HG02678 (cell line): ENCODE measurements at regions not wholly inside any gene's neighbourhood (a gene's known extent, or its start where the extent isn't known, plus 50 kb on each side); places are given as distances from the start of the nearest gene placed in this dataset.
A peak's percentile ranks its signal among the peaks of the same experiment; 100 is the strongest.

ENCODE experiments used
- ATAC-seq: cut with Tn5 transposase; IDR thresholded peaks from one replicate; pipeline ENCODE4 v1.9.1; 2021; ENCODE audit warnings: mild to moderate bottlenecking, moderate library complexity; ENCODE audit not compliant: unreplicated experiment

DNA sequence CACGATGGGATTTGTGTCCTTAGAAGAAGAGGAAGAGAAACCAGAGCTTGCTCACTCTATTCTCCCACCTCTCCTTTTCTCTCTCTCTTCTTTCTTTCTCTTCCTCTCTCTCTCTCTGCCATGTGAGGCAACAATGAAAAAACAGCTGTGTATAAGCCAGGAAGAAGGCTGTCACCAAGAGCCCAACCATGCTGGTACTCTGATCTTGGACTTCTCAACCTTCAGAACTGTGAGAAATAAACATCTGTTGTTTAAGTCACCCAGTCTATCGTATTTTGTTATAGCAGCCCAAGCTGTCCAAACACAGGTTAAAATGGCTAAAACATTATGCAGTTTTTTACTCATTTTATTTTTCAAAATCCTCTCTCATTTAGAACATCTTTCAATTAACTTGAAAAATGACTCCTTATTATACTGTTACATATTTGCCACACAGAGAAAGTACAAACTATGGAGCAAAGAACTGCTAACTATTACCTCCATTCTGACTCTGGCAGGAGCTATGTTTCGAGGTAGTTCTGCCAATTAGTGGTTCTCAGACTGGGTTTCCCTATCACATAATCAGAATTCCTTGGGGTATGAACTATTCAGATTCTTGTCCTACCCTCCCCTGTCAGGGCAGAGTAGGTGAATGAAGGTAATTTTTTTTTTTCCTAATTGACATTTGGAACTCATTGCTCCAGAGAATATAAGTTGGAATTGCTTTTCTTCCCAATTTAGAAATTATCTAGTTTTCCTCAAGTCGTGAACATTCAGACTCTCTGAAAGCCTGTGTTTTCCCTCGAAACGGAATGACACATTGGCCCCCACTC, 434.6 kb downstream of the ENC1 start:
- no peak for ATAC-seq

DNA sequence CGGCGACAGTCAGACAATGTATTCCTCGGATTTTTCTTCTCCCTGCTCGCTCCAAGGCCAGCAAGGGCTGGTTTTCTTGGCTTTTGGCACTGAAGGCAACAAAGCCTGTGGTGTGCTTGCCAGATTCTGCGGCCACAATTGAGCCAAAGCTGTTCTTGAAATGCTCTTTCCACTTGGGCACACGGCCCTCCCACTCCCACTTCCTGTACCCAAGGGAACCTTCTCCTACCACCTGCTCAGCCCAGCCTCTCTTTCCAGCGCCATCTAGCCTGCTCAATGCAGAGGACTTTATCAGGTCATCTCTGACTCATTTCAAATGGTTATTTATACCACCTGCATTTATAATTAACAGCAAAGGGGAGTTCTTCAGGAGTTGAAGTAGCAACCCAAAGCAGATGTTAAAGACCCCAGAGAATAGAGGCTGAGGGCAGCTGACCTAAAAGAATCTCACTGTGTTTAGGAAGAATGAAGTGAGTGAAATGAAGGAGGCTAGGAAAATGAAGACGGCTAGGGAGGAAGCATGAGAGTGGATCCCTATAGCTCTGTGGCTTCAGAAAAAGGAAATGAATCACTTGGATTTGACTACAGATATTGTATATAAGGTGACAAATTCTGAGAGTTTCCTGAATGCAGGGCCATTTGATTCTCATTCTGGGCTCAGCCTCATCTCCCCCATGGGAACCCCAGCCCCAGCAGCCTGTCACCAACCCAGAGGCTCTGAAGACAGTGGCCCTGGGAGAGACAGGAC, 439.0 kb downstream of the ENC1 start:
- ATAC-seq = peak; percentile 61

DNA sequence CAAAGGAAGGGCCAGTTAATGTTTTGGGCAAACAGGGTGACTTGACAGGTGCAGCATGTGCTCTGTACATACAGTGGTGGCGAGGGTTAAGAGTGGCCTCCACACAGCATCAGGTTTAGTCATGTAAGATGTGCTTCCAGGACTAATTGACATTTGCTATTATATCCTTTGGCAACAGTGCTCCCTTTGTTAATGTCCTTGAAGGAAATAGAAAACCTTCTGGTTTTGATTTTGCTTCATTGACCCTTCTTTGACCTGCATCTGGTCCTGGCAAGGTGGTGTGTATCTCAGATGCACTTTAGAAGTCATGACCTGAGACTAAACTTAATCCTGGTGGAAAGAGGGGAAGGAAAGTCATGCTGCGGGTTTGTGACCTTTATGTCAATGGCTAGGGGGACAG, 440.0 kb downstream of the ENC1 start:
- ATAC-seq = no peak

DNA sequence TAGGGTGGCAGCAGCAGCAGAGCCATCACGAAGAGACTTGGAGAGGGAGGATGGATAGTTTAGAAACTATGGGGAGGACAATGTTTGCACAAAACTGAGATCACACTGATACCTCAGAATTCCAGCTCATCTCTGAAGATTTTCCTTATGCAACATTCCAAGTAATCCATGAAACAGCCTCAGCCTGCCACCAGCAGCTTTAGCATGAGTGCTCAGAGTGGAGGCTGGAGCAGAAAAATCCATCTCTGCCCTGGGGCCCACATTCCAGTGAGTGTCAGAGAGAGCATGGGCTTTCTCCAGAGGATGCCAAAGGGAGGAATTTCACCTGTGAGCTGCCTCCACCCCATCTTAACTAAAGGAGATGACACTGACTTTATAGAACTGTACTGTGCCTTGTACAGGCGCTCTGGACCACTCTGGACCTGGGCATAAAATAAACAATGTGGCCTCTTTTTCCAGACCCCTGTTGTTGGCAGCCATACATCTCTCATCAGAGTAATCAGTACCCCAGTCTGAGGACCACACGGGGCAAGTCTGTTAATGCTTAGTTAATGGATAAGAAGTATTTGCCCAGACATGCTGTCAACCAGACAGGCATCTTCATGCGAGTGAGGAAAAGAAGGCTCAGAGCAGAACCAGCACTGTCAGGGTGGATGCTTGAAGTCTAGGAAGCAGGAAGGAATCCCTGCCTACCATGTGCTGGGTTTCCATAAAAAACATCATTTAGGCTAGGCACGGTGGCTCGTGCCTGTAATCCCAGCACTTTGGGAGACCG, 440.9 kb downstream of the ENC1 start:
- ATAC-seq = no peak

DNA sequence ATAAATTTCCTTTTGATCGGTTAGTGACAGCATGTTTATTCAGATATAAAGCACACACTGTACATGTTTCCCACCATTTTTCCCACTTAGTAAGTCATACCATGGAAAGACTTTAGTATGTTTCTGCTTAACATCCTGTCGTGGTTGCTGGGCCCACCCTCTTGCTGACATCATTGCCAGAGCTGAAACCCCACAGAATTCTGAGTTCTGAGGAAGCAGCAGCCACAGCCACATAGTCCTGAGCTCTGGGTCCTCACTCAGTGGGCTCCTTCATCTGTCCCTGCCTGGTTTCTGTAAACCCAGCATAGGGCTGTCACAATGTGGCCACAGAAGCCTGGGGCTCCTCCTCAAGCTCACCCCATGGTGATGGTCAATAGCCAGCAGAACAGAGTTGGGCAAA, 441.5 kb downstream of the ENC1 start:
- ATAC-seq = peak; percentile 39

DNA sequence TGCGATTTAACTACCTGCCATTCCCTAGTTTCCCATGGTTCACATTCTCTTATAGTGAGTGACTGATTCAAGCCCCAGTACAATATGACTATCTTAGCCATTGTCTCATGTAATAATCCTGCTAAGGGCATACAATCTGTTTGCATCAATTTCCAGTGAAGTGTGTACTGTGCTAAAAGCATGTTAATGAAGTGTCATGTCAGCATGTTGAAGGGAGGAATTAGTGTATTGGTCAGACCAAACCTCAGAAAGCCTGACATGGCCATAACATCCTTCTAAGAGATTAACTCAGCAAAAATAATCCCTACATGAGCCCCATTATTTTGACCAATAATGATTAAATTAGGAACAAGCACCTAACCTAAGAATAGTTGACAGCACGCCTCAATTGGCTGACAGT, 442.4 kb downstream of the ENC1 start:
- no peak for ATAC-seq

DNA sequence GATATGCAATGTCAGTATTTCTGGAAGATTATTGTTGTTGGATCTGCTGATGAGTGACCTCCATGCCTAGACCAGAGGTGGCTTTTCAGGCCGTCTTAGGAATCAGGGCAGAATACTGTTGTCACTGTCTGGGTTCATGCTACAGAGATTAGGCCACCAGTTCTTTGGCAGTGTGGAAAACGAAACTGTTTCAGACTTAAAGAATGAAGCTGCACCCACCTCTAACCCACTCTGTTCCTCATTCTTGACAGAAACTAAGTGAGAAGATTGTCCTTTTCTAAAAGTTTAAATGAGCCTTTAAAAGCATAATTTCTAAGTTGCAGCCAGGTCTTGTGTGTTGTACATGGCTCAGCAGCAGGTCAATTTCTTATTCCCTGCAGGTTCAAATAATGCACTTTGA, 444.3 kb downstream of the ENC1 start:
- ATAC-seq = peak; percentile 79

DNA sequence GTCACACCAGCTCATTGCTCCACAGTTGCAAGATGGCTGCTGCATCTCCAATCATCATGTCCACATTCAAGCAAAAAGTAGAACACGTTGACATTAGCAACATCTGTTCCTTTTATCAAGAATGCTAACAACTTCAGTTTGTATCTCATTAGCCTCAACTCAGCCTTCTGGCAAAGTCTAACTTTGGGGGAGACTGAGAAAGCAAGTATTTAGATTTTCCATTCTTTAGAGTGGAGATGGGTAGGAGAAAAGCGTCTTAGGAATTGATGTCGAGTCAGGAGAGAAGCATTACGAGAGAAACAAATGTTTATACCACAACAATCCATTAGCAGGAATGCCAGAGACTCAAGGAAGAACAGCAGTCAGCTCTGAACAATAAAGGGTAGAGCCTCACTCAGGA, 446.3 kb downstream of the ENC1 start:
- no peak for ATAC-seq

DNA sequence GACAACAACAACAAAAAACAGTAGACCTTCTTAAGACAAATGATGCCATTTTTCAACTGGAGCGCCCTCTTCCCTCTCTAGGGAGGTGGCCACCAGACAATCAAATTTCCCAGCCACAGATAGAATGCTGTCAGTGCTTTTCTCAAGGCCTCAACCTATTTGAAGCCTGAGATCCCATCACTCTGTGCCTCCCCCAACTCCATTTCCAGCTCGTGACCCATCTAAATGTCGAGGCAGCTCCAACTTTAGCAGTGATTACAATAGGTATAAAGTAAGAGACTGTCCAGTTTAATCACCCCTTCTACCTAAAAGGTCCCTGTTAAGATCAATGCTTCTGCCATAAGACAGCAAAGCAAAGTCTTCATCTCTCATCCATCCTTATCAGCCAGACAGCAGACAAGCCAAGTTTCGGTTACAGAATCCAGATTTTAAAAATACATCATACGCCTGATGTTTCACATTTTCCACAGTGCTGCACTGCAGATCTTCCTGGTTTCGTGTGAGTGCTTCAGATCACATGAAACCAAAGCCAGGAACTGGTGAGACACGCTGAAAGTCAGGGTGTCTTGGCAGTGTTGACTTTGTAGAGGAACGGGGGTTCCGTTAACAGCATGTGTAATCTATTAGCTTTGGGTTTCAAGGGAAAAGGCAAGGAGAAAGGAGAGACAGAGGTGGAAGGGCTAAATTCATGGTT, 447.8 kb downstream of the ENC1 start:
- no peak for ATAC-seq

DNA sequence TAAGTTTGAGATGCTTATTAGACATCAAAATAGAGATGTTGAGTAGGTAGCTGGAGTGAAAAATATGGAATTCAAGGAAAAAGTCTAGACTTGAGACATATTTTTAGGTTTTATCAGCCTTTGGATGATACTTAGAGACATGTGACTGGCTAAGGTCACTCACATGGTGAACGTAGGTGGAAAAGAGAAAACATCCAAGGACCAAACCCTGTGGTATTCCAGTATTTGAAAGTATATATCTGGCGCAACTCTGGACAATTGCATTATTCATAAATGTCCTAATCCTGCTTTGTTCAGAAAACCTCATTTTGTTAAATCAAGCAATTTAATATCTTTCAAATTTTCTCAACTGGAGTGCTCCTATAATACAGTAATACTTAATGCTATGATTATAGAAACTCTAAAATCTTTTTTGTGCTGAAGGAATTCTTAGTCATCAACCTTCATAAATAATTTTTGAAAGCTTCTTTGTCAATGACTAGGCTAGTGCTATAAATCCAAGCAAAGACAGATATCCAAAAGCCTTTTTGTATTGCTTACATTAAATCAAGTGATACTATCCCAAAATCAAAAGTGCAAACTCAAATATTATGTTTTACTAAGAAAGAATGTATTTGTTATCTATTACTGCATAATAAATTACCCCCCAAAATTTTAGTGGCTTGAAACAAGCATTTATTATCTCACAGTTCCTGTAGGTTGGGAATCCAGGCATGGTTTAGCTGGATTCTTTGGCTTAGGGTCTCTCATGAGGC, 452.0 kb downstream of the ENC1 start:
- no peak for ATAC-seq

DNA sequence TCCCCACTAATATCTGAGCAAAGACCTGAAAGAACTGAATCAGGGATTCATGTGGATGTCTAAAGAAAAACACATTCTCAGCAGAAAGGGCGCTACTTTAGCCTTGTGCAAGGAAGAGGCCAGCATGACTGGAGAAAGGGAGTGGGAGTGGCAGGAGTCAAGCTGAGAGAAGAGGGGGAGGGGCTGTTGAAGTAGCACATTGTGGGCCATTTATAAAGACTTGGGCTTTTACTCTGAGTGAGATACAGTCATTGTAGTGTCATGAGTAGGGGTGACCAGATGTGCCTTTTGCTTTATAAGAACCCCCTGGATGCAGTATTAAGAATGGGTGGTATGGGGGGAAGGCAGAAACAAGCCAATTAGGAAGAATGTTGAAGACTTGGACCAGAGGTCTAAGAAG, 452.8 kb downstream of the ENC1 start:
- ATAC-seq = no peak

DNA sequence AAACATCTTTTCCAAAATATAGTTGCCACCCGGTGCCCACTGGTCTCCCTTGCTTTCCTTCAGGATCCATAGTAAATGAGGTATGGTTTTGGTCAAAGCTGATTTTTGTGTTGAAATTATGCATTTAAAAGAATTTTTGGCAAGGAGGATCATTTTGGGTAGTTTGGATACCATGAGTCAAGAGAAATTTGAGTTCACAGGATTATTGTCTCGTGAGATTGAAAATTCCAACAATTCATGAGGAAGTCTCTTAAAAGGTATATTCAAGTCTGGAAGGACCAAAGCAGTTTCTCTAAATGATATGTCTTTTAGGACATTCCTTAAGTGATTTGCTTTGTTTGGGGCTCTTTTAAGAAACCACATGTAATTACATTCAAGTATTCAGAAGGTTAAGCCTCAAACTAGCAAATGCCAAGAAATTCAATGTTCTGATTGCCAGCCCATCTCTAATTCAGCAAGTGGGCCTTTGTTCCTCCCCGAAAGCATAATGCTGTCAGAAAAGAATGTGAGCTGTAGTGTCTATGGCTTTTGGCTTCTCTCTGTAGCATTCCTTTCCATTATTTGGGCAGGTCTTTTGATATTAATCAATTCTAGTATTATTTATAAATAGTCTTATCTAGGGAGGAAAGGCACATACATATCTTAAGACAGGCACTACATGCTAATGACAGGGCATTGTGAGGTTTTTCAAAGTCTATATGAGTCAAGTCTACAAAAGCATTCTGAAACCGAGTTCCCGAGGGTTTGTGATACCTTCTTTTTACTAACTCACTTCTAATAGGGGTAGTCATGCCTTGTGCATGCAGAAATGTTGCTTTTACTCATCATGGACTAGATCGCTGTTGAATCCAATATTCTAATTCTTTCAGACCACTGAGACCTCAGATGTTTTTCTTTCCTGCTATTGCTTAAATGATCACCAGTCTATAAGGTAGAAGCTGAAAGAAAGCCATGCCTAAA, 453.9 kb downstream of the ENC1 start:
- ATAC-seq = no peak

DNA sequence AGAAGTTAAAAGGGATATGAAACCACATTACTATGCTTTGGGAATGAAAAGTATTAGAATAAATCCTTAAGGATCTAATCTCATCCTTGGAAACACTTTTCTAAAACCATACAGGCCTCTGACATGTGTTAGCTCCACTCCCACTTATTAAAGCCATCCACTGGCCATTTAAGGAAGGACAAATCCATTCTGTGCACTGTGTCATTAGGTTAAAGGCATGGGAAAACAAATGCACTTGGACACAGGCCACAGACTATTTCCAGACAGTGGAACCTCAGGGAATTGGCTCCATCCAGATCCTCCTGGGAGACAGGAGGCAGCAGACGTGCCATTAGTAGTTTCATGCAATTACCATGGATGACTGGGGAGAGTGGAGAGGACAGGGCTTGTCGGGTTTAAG, 454.9 kb downstream of the ENC1 start:
- no peak for ATAC-seq

DNA sequence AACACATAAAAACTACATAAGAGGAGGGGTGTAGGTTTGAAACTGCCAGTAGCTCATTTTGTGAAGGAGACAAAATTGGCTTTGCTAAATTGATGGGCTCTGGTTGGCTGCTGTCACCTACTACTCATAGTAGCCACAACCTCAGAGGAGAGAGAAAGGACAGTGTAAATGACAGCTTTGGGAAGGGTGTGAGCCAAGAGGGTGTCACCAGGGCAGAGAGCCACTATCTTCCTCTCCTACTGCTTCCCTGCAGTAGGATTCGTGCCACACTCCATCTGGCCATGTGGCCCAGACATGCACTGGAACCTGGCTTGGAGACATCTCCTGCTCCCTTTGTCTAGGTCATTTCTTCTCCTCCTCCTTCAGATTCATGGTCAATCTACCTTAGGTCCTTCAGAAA, 455.9 kb downstream of the ENC1 start:
- no peak for ATAC-seq

DNA sequence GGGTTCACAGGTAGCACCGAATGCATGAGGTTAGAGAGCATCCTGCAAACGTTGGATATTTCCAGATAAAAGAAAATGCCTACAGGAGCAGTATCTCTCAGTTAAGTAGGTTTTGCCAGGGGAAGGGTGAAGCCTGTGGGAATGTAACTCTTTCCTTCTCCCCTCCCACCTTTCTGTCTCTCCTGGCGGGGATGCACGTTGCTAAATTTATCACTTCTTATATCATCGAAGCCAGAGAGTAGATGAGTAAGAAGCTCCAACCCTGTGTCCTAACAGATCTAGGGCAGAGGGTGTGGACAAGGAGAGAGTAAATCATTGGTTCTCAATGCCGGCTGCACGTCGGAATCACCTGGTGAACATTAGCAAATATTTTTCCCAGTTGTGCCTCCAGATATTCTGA, 457.5 kb downstream of the ENC1 start:
- ATAC-seq = no peak

DNA sequence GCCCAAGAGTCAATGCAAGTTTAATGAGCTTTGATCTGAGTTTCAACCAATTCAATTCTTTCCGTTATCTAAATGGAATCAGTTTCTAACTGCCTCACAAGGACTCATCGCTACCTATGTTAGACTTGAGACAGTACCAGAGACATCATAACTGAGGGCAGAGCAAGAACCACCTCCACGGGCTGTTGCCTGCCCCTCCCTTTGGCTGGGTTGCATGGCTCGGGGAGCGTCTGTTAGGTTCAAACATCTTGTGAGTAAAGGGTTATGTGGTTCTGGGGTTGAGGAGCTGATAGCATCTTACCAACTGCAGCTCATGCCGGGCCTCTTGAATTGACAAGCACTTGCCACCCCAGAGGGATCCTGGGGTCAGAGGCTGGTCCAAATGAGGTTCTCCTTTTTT, 457.9 kb downstream of the ENC1 start:
- no peak for ATAC-seq

DNA sequence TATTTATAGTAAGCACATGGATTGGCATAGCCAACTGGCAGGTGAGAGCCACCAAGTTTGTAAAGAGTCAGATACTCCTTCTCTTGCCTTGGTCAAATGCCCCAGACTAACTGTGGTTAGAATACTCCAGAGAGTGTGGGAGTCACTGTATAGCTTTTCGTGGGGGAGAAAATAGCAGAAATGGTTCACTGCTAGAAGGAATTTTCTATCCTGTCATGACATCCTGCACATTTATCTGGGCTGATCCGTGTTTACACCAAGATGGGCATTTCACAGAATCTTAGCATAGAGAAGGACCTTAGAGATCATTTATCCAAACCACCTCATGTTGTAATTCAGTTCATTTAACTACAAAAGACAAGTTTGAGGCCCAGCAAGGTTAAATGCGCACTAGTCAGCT, 460.8 kb downstream of the ENC1 start:
- ATAC-seq = no peak

DNA sequence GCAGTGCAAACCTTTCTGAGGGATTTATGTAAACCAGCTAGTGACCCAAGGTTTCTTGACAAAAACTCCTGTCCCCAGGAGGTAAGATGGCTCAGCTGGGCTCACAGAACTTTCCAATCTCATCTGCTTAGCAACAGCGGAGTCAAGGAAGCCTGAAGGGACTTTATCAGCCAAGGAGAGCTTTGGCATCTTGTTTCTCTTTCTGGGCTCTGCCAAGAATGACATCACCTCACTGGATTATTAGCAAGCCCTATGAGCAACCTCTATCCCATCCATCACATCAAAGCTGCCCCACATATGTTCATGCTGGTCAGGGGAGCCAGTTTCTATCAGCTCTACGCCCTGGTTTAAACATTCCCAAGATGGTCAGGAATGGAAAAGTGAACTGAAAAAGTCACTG, 461.3 kb downstream of the ENC1 start:
- ATAC-seq = no peak

DNA sequence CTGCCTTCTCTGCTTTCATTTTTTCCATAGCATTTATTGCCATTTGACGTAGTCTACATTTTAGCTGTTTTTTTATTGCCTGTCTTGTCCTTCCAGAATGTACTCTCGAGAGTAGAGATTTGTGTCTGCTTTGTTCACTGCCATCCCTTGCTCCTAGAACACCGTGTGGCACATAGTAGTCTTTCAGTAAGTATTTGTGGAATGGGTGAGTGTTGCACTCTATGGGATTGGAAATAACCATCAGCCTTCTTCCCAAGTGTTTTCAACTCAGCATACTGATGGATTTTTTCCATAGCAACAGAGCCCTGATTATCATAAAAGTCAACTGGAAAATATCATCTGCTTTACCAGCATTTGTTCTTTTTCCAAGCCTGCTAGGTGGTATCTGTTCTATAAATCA, 462.6 kb downstream of the ENC1 start:
- ATAC-seq = no peak
